HepG2 (cell line): ENCODE measurements at regions not wholly inside any gene's neighbourhood (a gene's known extent, or its start where the extent isn't known, plus 50 kb on each side); places are given as distances from the start of the nearest gene placed in this dataset.

Source experiments
- ATAC-seq: fragments of 200-7000 bp; cut with Tn5 transposase; 3 replicates; pipeline ENCODE4 v1.9.1; 2020; ENCODE audit warnings: mild to moderate bottlenecking, moderate library complexity
- BruUV-seq: library from RNA; stranded (reverse); fragments of 400-500 nt; replicated peaks from 2 replicates; lab custom pipeline; 2021; lab: Mats Ljungman, UMichigan
- CTCF ChIA-PET: fragments of 300-600 bp; formaldehyde crosslinking; extraction: SDS; loops from one replicate; lab custom pipeline; 2021; ENCODE audit warnings: low total read pairs, inconsistent platforms, low intra/inter-chr PET ratio; lab: Yijun Ruan, JAX
- POLR2A ChIA-PET: fragments of 350-600 bp; sonication (Branson Sonifier 250); formaldehyde crosslinking; loops from one replicate; lab custom pipeline; 2020; ENCODE audit warnings: antibody characterized with exemption, inconsistent platforms; lab: Yijun Ruan, JAX
- DNase-seq: peaks from one replicate; pipeline ENCODE4 v3.0.0-alpha.2; 2015; ENCODE audit warnings: low spot score
- FAIRE-seq: peaks from 3 replicates; lab custom pipeline; 2011; peaks lifted over from hg19 to GRCh38; lab: Jason Lieb, UNC
- H2AFZ ChIP-seq: one replicate; pipeline ENCODE4 v1.6.1; 2011; ENCODE audit warnings: low read length, inconsistent platforms
- H3K27ac ChIP-seq: fragments of 300-600 bp; 3 replicates; pipeline ENCODE4 v1.8.0; 2011; ENCODE audit warnings: mixed run types, mild to moderate bottlenecking, mixed read lengths, low read length, inconsistent platforms; ENCODE audit not compliant: insufficient read depth; ENCODE audit errors: extremely low read length
- H3K27me3 ChIP-seq, 2 experiments: fragments of 200-600 bp in 1 of 2; 2 replicates in 1 of 2; 3 replicates in 1 of 2; pipeline versions ENCODE4 v1.6.0 to v1.8.0; 2011; ENCODE audit warnings: low read length in 2 of 2, mild to moderate bottlenecking in 2 of 2, moderate library complexity in 2 of 2, inconsistent platforms in 1 of 2; ENCODE audit not compliant: insufficient read depth in 2 of 2, control insufficient read depth in 1 of 2
- H3K36me3 ChIP-seq, 2 experiments: fragments of 200-600 bp in 1 of 2; replicated peaks in 1 of 2; 2 replicates in 1 of 2; 3 replicates in 1 of 2; pipeline versions ENCODE4 v1.5.1 to v1.8.0; 2011; ENCODE audit warnings: low read length in 2 of 2, inconsistent platforms in 1 of 2; ENCODE audit not compliant: insufficient read depth in 2 of 2, control insufficient read depth in 1 of 2
- H3K4me1 ChIP-seq: 2 replicates; pipeline ENCODE4 v1.5.1; 2012; ENCODE audit warnings: low read length, inconsistent platforms; ENCODE audit not compliant: insufficient read depth
- H3K4me2 ChIP-seq: 2 replicates; pipeline ENCODE4 v1.6.0; 2011; ENCODE audit warnings: low read depth, low read length, inconsistent platforms
- H3K4me3 ChIP-seq, 3 experiments: fragments of 200-600 bp in 1 of 3; sonication (generic), shearing (Covaris generic) in 1 of 3; replicated peaks in 1 of 3; 2 replicates each; pipeline ENCODE4 v1.5.1; 2011 to 2016; ENCODE audit warnings: low read length in 3 of 3, inconsistent platforms in 2 of 3, low read depth in 2 of 3, mild to moderate bottlenecking in 2 of 3, control low read depth in 1 of 3, mixed read lengths in 1 of 3; ENCODE audit not compliant: insufficient read depth in 1 of 3
- H3K79me2 ChIP-seq: one replicate; pipeline ENCODE4 v1.6.1; 2011; ENCODE audit warnings: low read length, inconsistent platforms; ENCODE audit not compliant: insufficient read depth
- H3K9ac ChIP-seq: 2 replicates; pipeline ENCODE4 v1.6.0; 2011; ENCODE audit warnings: mild to moderate bottlenecking, low read depth, low read length, inconsistent platforms; ENCODE audit not compliant: insufficient read depth
- H3K9me3 ChIP-seq: 2 replicates; pipeline ENCODE4 v1.5.1; 2012; ENCODE audit warnings: mild to moderate bottlenecking, low read length
- H4K20me1 ChIP-seq: 2 replicates; pipeline ENCODE4 v1.6.0; 2011; ENCODE audit warnings: inconsistent platforms, mild to moderate bottlenecking, low read length, moderate library complexity; ENCODE audit not compliant: insufficient read depth
- ATF2 ChIP-seq: sonication (generic); formaldehyde crosslinking; IDR thresholded peaks from 2 replicates; pipeline ENCODE4 v1.4.0; 2020; ENCODE audit warnings: missing genetic modification reagents
- CENPT ChIP-seq: sonication (generic); formaldehyde crosslinking; IDR thresholded peaks from 2 replicates; pipeline ENCODE4 v1.8.0; 2022; ENCODE audit warnings: low read depth, mild to moderate bottlenecking, moderate library complexity, missing genetic modification reagents
- CERS6 ChIP-seq: sonication (generic); formaldehyde crosslinking; IDR thresholded peaks from 2 replicates; pipeline ENCODE4 v1.5.0; 2020; ENCODE audit warnings: missing genetic modification reagents
- FOXJ3 ChIP-seq: sonication (generic); formaldehyde crosslinking; IDR thresholded peaks from 2 replicates; pipeline ENCODE4 v1.4.0; 2020; ENCODE audit warnings: missing genetic modification reagents, mild to moderate bottlenecking, borderline replicate concordance
- HES4 ChIP-seq: sonication (generic); formaldehyde crosslinking; IDR thresholded peaks from 2 replicates; pipeline ENCODE4 v1.9.0; 2021; ENCODE audit warnings: mild to moderate bottlenecking, missing genetic modification reagents, borderline replicate concordance
- JUNB ChIP-seq: sonication (generic); formaldehyde crosslinking; IDR thresholded peaks from 2 replicates; pipeline ENCODE4 v1.8.0; 2022; ENCODE audit warnings: missing genetic modification reagents, mild to moderate bottlenecking, borderline replicate concordance
- MAFF ChIP-seq: IDR thresholded peaks from 2 replicates; pipeline ENCODE4 v1.6.1; 2011; ENCODE audit warnings: low read depth, low read length, improper control_type of control experiment
- ZBTB37 ChIP-seq: sonication (generic); formaldehyde crosslinking; IDR thresholded peaks from 2 replicates; pipeline ENCODE4 v1.4.0; 2020; ENCODE audit warnings: mild to moderate bottlenecking, missing genetic modification reagents
- ZNF451 ChIP-seq: sonication (generic); formaldehyde crosslinking; IDR thresholded peaks from 2 replicates; pipeline ENCODE4 v1.5.0; 2020; ENCODE audit warnings: mild to moderate bottlenecking, missing genetic modification reagents
- ZNF75D ChIP-seq: sonication (generic); formaldehyde crosslinking; IDR thresholded peaks from 2 replicates; pipeline ENCODE4 v1.8.1; 2023; ENCODE audit warnings: missing genetic modification reagents, mild to moderate bottlenecking, borderline replicate concordance
- ZSCAN5A ChIP-seq: sonication (generic); formaldehyde crosslinking; IDR thresholded peaks from 2 replicates; pipeline ENCODE4 v1.8.0; 2022; ENCODE audit warnings: mild to moderate bottlenecking, missing genetic modification reagents, borderline replicate concordance
- whole genome bisulfite sequencing: methylation state at CpG from one replicate; pipeline ENCODE4 v1.1.6; 2017; ENCODE audit warnings: low lambda C conversion rate; 5-methylcytosine and 5-hydroxymethylcytosine counted together
- in situ Hi-C: cut with HindIII; loops from 2 replicates; pipeline ENCODE4 v1.10.0; 2017; ENCODE audit warnings: low pct_unique_long_range_greater_than_20kb; ENCODE audit not compliant: extremely low pct_ligation_motif_present
- intact Hi-C: fragments of 100-400 bp; cut with micrococcal nuclease; formaldehyde crosslinking; loops from one replicate; pipeline ENCODE4 v1.10.0; 2022; ENCODE audit not compliant: unreplicated experiment

GRCh38 chr9:105842023-105842644, 147.8 kb downstream of the TMEM38B start (continued):
- peak; percentile 58; the same call in 1 of the 2 replicates for TF ChIP-seq ATF2 (CRISPR knock-in tag)

GRCh38 chr9:105846825-105847224, 152.5 kb downstream of the TMEM38B start:
- no peak for DNase-seq
- 48% methylated on average over 1 of the region's 1 CpG for WGBS
- Histone ChIP-seq H3K9me3 (no peaks in the 10 kb centered on the region), H3K79me2 (no peaks in the 10 kb centered on the region), H3K9ac (no peak overlapping the region), H3K27ac (no peak overlapping the region), H3K4me2 (no peak overlapping the region)
- CTCF ChIA-PET = no interaction called here
- ATAC-seq = no peak
- TF ChIP-seq MAFF (no peak), ZNF451 (no peak), HES4 (CRISPR knock-in tag) (no peak), ZSCAN5A (CRISPR knock-in tag) (no peak), CENPT (no peak), FOXJ3 (CRISPR knock-in tag) (no peak), CERS6 (CRISPR knock-in tag) (no peak), JUNB (CRISPR knock-in tag) (no peak), ZBTB37 (CRISPR knock-in tag) (no peak), ZNF75D (CRISPR knock-in tag) (no peak)
- TF ChIP-seq, all 625 proteins: peak for 0
- H3K36me3 ChIP-seq = no peaks in the 10 kb centered on the region
- FAIRE-seq = no peak
- H3K4me1 ChIP-seq = no peaks in the 10 kb centered on the region
- POLR2A ChIA-PET = no interaction called here
- BruUV-seq = no TSS peak
- intact Hi-C loops = no loop called here
- no peaks in the 10 kb centered on the region for H3K27me3 ChIP-seq
- in situ Hi-C loops = no loop called here
- H2AFZ ChIP-seq = no peak overlapping the region
- H4K20me1 ChIP-seq = no peaks in the 10 kb centered on the region
- H3K4me3 ChIP-seq = no peak overlapping the region
